ENCODE measurements at regions not wholly inside any gene's neighbourhood (a gene's known extent, or its start where the extent isn't known, plus 50 kb on each side); places are given as distances from the start of the nearest gene placed in this dataset.
A peak's percentile ranks its signal among the peaks of the same experiment; 100 is the strongest.

DNA sequence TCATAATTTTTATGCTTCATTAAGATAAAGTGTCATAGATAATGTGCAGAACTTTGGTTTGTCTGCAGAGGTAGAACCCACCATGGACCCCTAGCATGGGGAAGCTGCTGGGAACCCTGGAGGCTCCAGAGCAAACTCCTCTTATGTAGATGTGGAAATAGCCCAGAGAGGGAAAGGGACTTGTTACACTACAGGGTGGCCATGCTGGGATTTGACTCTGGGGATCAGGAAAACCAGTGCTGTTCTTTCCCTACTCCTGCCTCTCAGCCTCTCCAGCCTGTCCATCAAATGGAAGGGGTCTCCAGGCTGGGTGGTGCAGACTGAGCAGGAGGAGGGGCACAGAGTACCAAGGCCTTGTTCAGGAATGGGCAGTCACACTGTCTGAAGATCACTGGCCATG lies 54.2 kb downstream of the MSX1 start:
- no peak for DNase-seq (ENCODE audit: low spot score)
- intact Hi-C loops (cut with DNase I) = no loop called here

DNA sequence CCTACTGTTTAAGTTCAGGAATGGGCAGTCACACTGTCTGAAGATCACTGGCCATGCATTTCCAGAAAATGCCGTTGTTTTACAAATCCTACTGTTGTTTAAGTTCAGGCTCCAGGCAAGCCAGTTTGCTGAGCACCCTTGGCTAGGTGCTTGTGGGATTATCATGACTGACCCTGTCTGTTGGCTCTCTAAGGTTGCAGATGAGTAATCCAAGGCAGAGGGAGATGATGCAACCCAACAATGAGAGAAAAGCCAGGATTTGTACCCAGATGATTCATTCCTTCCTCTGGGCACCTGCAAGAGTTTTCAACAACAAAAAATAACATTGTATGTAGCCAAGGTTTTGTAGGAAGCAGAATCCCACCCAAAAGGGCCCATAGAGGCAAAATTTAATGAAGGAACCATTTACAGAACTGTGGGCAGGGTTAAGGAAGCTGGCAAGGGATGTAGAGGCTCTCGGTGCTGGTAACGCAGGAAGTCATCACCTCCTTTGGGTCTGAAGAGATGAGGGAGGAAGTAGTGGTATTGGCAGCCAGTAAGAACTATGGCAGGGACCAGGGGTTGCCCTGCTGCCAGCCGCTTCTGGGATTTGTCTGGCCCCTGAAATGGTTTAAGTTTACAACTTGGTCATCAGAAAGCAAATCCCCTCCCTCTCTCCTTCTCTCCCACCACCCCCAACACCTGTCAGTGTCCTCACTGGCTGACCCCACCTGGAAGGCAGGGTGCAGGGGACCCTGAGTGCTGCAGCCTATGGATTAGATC lies 54.8 kb downstream of the MSX1 start:
- DNase-seq (ENCODE audit: low spot score) = no peak
- intact Hi-C loops (cut with DNase I) = no loop called here

DNA sequence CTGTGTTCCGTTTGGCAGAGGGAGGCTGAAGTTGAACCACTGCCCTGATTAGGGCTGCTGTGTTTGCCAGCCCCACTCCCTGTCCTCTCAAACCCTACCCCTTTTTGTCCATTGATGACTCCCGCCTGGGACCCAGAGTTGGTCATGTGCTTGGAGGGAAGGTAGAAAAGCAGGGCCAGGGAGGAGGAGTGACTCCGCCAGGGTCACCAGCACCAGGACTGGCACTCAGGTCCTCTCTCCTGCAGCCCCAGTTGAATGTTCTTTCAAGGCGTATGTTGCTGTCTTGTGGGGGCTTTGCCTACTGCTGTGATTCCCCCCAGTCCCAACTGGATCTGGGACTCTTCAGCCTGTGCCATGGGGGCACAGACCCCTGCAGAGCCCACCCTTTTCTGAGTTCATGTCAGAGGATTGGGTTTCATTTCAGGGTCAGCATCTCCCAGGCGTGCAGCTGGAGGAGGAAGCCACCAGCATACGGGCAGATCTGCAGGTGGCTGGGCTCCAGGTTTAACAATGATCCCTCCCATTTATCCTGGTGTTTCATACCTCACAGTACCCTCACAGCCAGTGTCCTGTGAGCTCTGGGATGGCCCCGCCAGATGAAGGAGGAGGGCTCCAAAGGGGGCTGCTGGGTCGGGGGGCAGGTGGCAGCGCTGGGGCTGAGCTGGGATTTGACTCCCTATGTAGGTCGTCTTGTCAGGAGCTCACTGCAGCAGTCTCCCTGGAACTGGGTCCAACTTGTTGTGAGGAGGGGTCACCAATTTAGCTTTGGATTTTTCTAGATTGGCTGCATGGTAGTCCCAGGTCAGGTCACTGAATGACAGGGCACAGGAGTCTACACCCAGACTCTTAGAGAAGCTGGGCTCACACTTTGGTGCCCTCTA lies 55.7 kb downstream of the MSX1 start:
- DNase-seq (ENCODE audit: low spot score) = no peak
- intact Hi-C loops (cut with DNase I) = no loop called here

DNA sequence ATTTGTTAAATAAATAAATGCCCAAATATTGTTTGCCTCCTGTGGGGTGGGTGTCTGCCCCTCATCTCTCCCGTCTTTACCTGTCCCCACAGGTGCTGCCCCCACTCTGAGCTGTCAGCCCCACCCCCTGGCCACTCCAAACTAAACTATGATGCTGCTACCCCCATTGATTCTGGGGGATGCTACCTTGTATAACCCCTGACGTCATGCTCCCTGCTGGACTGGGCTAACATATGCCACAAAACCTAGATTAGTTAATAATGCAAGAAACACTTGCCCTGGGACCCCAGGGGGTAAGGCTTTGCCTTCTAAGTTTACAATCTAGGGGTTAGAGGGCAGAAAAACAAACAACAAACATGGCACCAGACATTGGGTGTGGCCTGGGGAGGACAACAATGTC lies 58.6 kb downstream of the MSX1 start:
- intact Hi-C loops (cut with DNase I) = no loop called here

DNA sequence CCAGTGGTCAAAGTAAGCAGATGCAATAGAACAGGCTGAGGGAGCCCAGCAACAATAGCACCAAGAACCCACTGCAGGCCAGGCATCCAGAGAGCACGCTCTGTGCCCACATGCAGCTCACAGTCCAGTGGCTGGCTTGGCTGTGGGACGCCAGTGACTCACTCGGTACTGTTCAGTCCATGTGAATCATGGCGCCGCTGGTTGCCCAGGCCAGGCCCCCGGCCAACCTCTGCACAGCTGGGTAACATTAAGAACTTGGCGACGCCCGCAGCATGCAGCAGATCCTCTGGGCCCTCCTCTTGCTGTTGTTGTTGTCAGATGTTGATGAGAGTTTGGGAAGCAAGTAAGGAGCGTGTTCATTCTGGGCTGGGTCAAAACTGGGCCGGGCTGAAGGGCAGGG lies 60.5 kb downstream of the MSX1 start:
- DNase-seq (ENCODE audit: low spot score) = peak; percentile 92
- intact Hi-C loops (cut with DNase I) = no loop called here

More for the DNA sequence above, 58.6 kb downstream of the MSX1 start:
- no peak for DNase-seq (ENCODE audit: low spot score)

DNA sequence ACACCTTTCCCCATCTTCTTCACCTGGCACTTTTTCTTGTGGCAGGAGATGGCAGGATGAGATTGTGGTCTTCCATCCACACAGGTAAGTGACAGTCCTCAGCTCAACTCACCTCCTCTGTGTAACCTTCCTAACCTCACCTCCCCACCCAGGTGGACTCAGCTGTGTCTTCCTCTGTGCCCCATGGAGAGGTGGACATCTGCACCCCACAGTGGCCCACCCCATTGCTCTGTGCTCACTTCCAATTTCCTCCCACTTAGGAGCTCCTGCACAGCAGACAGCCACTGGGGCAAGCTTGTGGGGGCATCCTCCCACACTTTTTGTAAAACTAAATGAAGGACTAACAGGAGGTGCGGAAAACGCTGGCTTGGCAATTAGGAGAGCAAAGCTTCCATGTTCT lies 61.6 kb downstream of the MSX1 start:
- intact Hi-C loops (cut with DNase I) = no loop called here
- no peak for DNase-seq (ENCODE audit: low spot score)

DNA sequence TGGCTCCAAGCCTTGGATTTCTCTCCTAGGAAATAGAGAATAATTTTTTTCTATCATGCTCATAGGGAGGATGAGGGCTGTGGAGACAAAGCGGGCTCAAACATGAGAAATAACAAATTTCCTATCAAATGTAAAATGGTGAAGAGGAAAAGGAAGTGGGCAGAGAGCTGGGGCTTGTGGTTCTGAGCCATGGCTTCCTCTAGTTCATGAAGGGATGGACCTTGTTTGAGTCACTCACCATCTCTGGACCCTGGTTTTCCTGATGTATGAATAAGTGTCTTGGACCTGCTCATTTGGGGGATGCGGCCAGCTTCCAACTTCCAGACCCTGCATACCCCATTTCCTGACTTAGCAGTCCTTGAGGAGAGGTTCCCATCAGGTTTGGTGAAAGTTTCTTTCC lies 63.0 kb downstream of the MSX1 start:
- intact Hi-C loops (cut with DNase I) = no loop called here
- DNase-seq (ENCODE audit: low spot score) = no peak

DNA sequence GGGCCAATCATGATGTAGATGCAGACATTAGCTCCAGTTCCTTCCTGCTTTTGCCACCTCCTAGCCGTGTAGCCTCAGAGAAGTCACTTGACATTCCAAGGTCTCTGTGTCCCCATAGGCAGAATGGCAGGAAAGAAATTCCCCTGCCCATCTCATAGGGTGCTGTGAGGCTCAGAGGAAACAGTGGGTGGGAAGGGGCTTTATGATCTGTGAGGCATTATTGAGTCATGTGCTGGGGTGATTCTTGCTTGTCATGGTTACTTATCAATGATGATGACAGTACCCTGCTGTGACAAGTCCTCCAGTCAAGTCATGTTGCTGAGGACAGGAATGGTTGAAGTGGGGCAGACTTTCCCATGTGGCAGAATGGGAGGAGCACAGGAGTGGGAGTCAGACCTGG lies 63.7 kb downstream of the MSX1 start:
- intact Hi-C loops (cut with DNase I) = no loop called here
- no peak for DNase-seq (ENCODE audit: low spot score)

DNA sequence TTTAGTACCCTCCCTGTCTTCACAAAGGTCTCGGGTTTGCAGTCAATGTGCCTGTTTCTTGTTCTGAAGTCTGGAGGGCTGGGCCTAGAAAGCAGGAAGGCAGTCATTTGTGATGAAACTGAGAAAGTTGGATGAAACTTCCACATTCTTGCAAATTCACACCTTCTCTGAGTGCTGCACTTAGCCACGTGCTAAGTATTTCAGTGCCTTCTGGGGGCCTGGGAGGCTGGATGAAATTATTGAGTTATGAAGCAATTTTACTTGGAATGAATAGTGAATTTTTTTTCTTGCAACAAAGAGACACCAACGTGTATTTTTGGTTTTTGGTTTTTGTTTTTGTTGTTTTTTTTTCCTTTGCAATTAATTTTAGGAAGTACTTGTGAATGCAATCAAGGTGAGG lies 71.2 kb downstream of the MSX1 start:
- DNase-seq (ENCODE audit: low spot score) = no peak
- intact Hi-C loops (cut with DNase I) = no loop called here

DNA sequence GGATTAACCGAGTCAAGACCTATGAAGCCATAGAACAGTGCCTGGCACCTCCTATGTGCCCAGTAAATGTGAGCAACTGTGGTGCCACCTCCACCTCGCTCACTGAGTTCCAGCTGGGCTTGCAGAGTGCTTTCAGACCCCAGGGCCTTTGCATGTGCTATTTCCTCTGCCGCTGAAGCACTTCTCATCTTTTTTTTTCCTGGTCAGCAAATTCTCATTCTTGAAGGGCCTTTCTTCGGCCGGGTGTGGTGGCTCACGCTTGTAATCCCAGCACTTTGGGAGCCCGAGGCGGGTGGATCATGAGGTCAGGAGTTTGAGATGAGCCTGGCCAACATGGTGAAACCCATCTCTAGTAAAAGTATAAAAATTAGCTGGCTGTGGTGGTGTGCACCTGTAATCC lies 76.5 kb downstream of the MSX1 start:
- intact Hi-C loops (cut with DNase I) = no loop called here

DNA sequence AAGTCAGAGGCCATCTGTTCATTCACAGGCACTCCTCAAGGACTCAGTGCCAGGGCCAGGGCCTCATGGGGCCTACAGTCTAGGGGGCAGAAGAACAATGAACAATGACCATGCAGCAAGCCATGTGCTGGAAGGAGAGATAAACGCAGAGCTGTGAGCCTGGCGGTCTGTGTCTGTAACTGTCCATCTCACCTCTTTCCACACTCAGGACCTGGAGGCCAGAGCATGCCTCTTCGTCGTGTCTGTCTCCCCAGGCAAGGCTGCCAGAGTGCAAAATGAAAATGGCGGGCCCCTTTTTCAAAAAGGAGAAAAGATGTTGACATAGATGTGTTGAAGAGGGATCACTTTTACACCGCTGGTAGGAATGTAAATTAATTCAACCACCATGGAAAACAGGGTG lies 78.5 kb downstream of the MSX1 start:
- intact Hi-C loops (cut with DNase I) = no loop called here

More for the DNA sequence above, 76.5 kb downstream of the MSX1 start:
- no peak for DNase-seq (ENCODE audit: low spot score)

DNA sequence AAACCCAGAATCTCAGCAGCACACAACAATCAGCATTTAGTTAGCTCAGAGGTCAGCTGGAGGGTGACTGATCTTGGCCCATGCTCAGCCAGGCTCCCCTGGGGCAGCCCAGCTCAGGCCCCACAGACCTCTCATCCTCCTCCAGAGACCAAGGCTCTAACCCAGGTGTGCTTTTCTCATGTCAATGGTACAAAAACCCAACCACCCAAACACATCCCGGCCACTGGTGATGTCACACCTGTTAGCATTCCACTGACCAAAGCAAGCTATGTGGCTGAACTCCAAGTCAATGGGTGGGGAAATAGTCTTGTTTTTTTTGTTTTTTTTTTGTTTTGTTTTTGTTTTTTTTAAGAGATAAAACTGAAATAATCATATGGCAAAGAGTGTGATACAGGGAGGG lies 77.5 kb downstream of the CYTL1 start:
- no peak for DNase-seq (ENCODE audit: low spot score)
- intact Hi-C loops (cut with DNase I) = no loop called here

More for the DNA sequence above, 78.5 kb downstream of the MSX1 start:
- DNase-seq (ENCODE audit: low spot score) = no peak

DNA sequence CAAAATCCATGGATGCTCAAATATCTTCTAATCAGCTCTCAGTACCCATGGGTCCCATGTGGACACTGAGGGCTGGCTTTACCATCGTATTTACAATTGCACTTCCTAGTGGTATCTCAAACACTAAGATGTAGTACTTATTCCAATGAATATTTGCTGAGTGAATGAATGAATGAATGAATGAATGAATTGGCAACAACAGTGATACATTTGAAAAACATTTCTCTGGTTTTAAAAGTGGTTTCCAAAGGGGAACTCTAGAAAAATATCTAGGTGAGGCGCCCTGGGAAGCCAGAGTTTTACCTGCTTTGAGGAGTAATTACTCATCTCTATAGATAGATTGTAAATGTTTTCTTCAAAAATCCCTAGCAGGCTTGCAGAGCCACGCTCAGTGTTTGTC lies 76.6 kb downstream of the CYTL1 start:
- no peak for DNase-seq (ENCODE audit: low spot score)
- intact Hi-C loops (cut with DNase I) = no loop called here

DNA sequence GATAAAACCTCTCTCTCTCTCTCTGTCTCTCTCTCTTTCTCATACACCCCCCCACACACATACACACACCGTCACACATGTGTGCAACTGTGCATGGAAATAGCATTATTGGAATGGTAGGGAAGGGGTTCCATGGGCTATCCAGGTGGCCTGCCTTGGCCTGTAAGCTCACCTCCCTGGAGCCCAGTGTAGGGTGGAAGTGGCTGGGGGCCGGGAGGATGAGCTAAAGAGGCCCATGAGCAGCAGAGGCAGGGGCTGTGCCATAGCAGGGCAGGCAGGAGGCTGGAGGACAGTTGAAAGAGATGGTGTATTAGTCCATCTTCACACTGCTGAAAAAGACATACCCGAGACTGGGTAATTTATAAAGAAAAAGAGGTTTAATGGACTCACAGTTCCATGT lies 74.2 kb downstream of the CYTL1 start:
- intact Hi-C loops (cut with DNase I) = no loop called here
- DNase-seq (ENCODE audit: low spot score) = no peak

DNA sequence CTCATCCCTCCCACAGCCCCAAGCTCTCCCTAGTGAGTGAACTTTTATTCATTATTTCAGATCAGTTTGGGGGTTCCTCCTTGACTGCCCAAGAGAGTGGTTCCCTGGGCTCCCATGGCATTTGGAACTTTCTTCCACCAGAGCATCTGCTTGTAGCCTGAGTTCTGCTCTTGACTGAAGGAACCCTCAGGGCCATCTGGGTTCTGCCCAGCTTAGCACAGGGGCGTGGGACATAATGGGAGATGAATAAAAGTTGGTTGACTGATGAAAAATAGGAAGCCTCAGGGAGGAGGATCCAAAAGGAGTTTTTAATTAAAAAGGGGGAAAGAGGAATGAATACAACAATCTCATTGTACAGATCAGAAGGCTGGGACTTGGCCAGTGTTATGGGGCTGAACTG lies 73.4 kb downstream of the CYTL1 start:
- intact Hi-C loops (cut with DNase I) = no loop called here

DNA sequence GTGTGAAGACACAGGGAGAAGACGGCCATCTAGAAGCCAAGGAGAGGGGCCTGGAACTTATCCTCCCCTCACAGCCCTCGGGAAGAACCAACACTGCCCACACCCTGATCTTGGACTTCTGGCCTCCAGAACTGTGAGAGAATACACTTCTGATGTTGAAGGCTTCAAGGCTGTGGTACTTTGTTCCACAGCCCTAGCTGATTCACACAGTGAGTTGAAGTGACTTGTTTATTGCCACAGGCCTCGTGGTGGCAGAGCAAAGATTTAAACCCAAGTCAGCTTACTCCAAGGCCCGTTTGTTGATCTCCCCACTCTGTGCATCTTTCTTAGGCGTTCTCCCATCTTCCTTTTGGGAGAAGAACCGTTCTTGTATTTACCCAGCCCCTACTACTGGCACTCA lies 72.8 kb downstream of the CYTL1 start:
- no peak for DNase-seq (ENCODE audit: low spot score)
- intact Hi-C loops (cut with DNase I) = no loop called here

More for the DNA sequence above, 73.4 kb downstream of the CYTL1 start:
- DNase-seq (ENCODE audit: low spot score) = no peak

DNA sequence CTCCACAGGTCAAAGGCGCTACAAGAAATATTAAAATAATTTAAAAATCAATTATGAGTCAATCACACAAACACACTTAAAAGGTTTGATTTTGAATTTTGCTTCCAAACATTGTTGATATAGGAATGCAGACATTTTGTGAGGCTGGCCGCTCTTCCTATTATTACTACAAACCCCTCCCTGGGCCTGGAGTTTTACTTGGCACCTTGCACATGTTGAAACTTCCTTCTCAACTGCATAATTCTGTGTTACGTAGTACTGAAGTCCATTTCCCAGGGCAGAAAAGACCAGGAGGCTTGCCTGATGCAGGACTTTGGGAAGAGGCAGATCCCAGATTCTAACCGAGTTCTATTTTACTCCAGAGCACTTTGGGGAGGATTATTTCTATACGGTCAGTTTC lies 71.5 kb downstream of the CYTL1 start:
- DNase-seq (ENCODE audit: low spot score) = no peak
- intact Hi-C loops (cut with DNase I) = no loop called here

DNA sequence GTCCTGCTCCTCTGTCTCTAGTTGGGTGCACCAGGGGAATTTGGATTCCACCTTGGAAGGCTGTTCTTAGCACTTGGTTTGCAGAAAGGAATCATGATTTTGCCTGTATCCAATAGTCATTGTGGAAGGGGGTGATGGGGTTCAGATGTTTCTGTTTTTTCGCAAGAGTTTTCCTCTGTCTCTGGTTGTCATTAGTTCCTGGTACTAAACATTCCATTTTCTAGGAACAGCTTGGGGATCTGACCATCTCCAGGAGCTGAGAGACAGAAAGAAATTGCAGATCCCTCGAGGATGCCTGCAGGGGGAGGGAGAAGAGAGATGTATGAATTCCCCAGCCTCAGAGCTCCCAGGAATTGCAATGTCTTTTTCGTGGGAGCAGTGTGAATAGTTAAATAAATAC lies 70.9 kb downstream of the CYTL1 start:
- intact Hi-C loops (cut with DNase I) = no loop called here
- no peak for DNase-seq (ENCODE audit: low spot score)

DNA sequence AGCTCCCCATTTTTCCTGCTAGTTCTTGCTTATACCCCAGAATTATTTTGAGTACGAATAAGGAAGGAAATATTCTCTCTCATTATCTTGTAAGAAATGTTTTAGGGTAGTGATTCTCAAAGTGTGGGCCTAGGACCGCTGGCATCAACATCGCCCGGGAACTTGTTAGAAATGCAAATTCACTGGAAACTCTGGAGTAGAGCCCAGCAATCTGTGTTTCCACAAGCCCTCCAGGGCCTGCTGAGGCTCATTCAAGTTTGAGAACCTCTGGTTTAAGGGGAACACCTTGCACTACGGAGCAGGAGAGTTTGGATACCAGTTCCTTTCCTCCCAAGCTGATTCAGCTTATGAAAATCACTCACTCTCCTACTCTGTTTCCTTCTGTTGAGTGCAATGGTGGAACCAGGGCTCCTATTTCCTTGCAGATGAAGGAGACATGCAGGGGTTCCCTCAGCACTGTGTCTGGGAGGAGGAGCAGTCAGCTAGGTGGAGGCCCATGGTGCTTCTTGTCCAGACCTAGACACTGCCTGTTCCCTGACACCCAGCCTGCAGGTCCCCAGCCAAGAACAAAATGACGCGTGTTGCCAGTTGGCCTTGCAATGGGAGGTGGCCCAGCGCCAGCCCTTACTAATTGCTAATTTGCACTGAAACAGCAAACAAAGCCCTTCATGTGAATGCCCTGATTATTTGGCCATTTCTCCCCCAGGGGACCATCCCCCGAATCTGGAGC lies 68.5 kb downstream of the CYTL1 start:
- intact Hi-C loops (cut with DNase I) = no loop called here
- DNase-seq (ENCODE audit: low spot score) = no peak

DNA sequence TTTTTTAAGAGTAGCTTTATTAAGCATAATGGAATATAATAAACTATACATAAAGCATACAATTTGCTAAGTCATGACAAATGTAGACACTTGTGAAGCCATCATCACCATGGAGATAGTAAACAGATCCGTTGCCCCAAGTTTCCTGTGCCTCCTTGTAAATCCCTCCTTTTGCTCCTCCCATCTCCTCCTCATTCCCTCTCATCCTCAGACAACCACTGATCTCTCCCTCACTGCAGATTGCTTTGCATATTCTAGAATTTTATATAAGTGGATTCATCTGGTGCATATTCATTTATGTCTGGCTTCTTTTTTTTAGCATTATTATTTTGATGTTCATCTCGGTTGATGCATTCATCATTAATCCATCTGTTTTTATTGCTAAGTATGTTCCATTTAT lies 67.0 kb downstream of the CYTL1 start:
- intact Hi-C loops (cut with DNase I) = no loop called here
- DNase-seq (ENCODE audit: low spot score) = no peak

All from posterior vena cava (tissue), 2 donors.